Activated B cell treated with CpG ODN at 0.5 μM for 24 hours (primary cell): ENCODE measurements at regions not wholly inside any gene's neighbourhood (a gene's known extent, or its start where the extent isn't known, plus 50 kb on each side); places are given as distances from the start of the nearest gene placed in this dataset.

ENCODE experiments used
- ATAC-seq: fragments of 200-7000 bp; cut with Tn5 transposase; one replicate; pipeline ENCODE4 v1.10.0; 2021; ENCODE audit warnings: low read depth, mild to moderate bottlenecking, moderate library complexity
- CTCF ChIA-PET: fragments of 350-600 bp; sonication (Branson Sonifier 250); formaldehyde crosslinking; loops from one replicate; lab custom pipeline; 2021; ENCODE audit warnings: antibody characterized with exemption; lab: Charles Lee
- POLR2A ChIA-PET: fragments of 350-600 bp; sonication (Branson Sonifier 250); formaldehyde crosslinking; loops from one replicate; lab custom pipeline; 2021; ENCODE audit warnings: antibody characterized with exemption; lab: Charles Lee
- DNase-seq: peaks from one replicate; pipeline ENCODE4 v3.0.0; 2022
- H3K27ac Mint-ChIP-seq: one replicate; pipeline ENCODE4 v1.8.0; 2020; ENCODE audit warnings: mixed read lengths
- H3K27me3 Mint-ChIP-seq: one replicate; pipeline ENCODE4 v1.8.0; 2021; ENCODE audit warnings: mixed read lengths
- H3K36me3 Mint-ChIP-seq: one replicate; pipeline ENCODE4 v1.8.0; 2021; ENCODE audit warnings: low read depth, mixed read lengths
- H3K4me1 Mint-ChIP-seq: one replicate; pipeline ENCODE4 v1.8.0; 2021; ENCODE audit warnings: mixed read lengths
- H3K4me3 Mint-ChIP-seq: one replicate; pipeline ENCODE4 v1.8.0; 2020; ENCODE audit warnings: mild to moderate bottlenecking, mixed read lengths
- H3K9me3 Mint-ChIP-seq: one replicate; pipeline ENCODE4 v1.8.0; 2020; ENCODE audit warnings: mixed read lengths
- CTCF ChIP-seq: fragments of 200-600 bp; IDR thresholded peaks from one replicate; pipeline ENCODE4 v1.8.0; 2022; ENCODE audit warnings: antibody characterized with exemption, mild to moderate bottlenecking
- intact Hi-C: fragments of 100-400 bp; cut with micrococcal nuclease; formaldehyde crosslinking; loops from one replicate; pipeline ENCODE4 v1.15.1; 2024

- POLR2A ChIA-PET, result no interaction called here
- Mint-ChIP-seq H3K36me3 (no peaks in the 10 kb centered on the region), H3K27ac (no peak overlapping the region)
Measured at GRCh38 chr6:4592026-4592425, 184.2 kb upstream of the CDYL start.

GRCh38 chr6:4591218-4591617 lies 185.0 kb upstream of the CDYL start:
- Mint-ChIP-seq H3K27ac (no peak overlapping the region), H3K4me1 (no peaks in the 10 kb centered on the region), H3K4me3 (no peak overlapping the region), H3K36me3 (no peaks in the 10 kb centered on the region), H3K27me3 (peaks cover 6% of the 10 kb centered on the region), H3K9me3 (no peaks in the 10 kb centered on the region)
- ChIA-PET CTCF (no interaction called here), POLR2A (no interaction called here)
- ATAC-seq (no peak), DNase-seq (no peak)
- no peak for TF ChIP-seq CTCF
- intact Hi-C loops, result no loop called here

More at GRCh38 chr6:4592026-4592425, 184.2 kb upstream of the CDYL start:
- Mint-ChIP-seq H3K4me3 (no peak overlapping the region), H3K9me3 (no peaks in the 10 kb centered on the region), H3K4me1 (no peaks in the 10 kb centered on the region), H3K27me3 (peaks cover 6% of the 10 kb centered on the region)
- no peak for TF ChIP-seq CTCF
- no peak for DNase-seq
- ATAC-seq, result no peak
- CTCF ChIA-PET, result no interaction called here
- intact Hi-C loops, result no loop called here

- H3K9me3 Mint-ChIP-seq, result no peaks in the 10 kb centered on the region
- no peak overlapping the region for H3K27ac Mint-ChIP-seq
- ChIA-PET POLR2A (interaction anchor here (0.5 kb wide), 1 partner anchor 9 kb away, joined by 6 read pairs; no protein-coding TSS in a partner anchor), CTCF (no interaction called here)
- H3K4me1 Mint-ChIP-seq, result no peaks in the 10 kb centered on the region
- intact Hi-C loops, result no loop called here
- DNase-seq (no peak), ATAC-seq (no peak)
- H3K36me3 Mint-ChIP-seq, result no peaks in the 10 kb centered on the region
- no peak overlapping the region for H3K4me3 Mint-ChIP-seq
- no peak for TF ChIP-seq CTCF
- H3K27me3 Mint-ChIP-seq, result peaks cover 6% of the 10 kb centered on the region
Measured at GRCh38 chr6:4589295-4589694, 186.9 kb upstream of the CDYL start.

GRCh38 chr6:4588581-4588980 lies 187.6 kb upstream of the CDYL start:
- intact Hi-C loops, result no loop called here
- H3K27me3 Mint-ChIP-seq, result peaks cover 6% of the 10 kb centered on the region
- no peaks in the 10 kb centered on the region for H3K36me3 Mint-ChIP-seq
- no peaks in the 10 kb centered on the region for H3K4me1 Mint-ChIP-seq
- POLR2A ChIA-PET, result no interaction called here
- no peak for DNase-seq
- H3K9me3 Mint-ChIP-seq, result no peaks in the 10 kb centered on the region
- ATAC-seq, result no peak
- H3K27ac Mint-ChIP-seq, result no peak overlapping the region
- TF ChIP-seq CTCF, result no peak
- CTCF ChIA-PET, result no interaction called here
- no peak overlapping the region for H3K4me3 Mint-ChIP-seq

GRCh38 chr6:4588163-4588562 lies 188.0 kb upstream of the CDYL start:
- DNase-seq (no peak), ATAC-seq (no peak)
- Mint-ChIP-seq H3K4me3 (no peak overlapping the region), H3K27ac (no peak overlapping the region), H3K27me3 (peaks cover 6% of the 10 kb centered on the region), H3K9me3 (no peaks in the 10 kb centered on the region), H3K4me1 (no peaks in the 10 kb centered on the region), H3K36me3 (no peaks in the 10 kb centered on the region)
- TF ChIP-seq CTCF, result no peak
- CTCF ChIA-PET, result no interaction called here
- POLR2A ChIA-PET, result no interaction called here
- intact Hi-C loops, result no loop called here
